ENCODE measurements at regions not wholly inside any gene's neighbourhood (a gene's known extent, or its start where the extent isn't known, plus 50 kb on each side); places are given as distances from the start of the nearest gene placed in this dataset.

DNA sequence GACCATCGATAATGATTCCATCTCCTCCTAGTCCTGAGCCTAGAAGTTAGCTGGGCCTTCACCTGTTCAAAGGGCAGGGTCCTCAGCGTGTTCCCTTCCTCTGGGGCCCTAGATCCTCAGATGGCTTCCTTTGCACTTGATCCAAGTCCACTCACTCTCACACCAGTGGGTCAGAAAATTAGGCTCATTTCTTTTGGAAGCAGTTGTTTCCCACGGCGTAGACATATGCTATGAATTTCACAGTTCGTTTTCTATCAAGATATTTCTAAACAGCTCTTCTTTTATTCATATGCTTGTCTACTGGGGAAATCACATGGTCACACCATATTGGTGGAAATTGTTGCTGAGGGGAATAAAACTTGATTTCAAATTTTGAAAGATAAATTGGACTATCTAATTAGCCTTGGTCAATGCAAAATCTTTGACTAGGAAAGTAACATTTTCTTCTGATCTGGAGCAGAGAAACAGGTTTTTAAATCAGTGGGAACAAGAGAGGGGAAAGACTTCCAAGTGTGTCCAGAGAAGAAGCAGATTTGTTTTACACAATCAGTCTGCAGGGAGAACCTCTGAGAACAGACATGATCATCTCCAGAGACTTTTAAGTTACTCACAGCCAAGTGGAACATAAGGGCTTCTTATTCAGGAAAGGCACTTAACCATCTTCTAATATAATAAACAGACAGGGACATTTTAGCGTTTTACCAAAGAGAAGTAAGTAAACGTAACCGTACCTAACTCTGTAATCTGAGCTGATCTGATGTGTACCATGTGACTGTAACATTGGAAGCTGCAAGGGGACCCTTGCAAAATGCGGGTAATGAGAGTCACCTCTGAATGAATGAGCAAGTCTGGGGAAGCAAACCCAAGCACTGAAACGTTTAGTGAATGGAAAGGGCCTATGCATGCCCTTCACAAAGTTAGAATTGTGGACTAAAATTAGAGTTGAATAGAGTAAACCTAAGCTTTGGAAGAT is 455.7 kb upstream of the FAT1 start:
- no peak for TF ChIP-seq CTCF (conservative IDR thresholded peaks at IDR 0.05; ENCODE audit: low read depth, low read length)
- no peak for TF ChIP-seq BHLHE40 (IDR thresholded peaks at IDR 0.05; ENCODE audit: low read depth, low read length)
- no peak for TF ChIP-seq POLR2A (IDR thresholded peaks at IDR 0.05; ENCODE audit: low read depth, low read length)
- no peak for TF ChIP-seq RAD21 (IDR thresholded peaks at IDR 0.05; ENCODE audit: low read length)
- TF ChIP-seq MAFK (IDR thresholded peaks at IDR 0.05; ENCODE audit: low read depth, low read length), result no peak
